GM06990 (cell line): ENCODE measurements at regions not wholly inside any gene's neighbourhood (a gene's known extent, or its start where the extent isn't known, plus 50 kb on each side); places are given as distances from the start of the nearest gene placed in this dataset.

ENCODE experiments used
- DNase-seq: peaks from one replicate; pipeline ENCODE4 v3.0.0-alpha.2; 2011; ENCODE audit not compliant: insufficient read length; ENCODE audit errors: extremely low read depth
- H3K27me3 ChIP-seq: replicated peaks from 2 replicates; pipeline ENCODE4 v1.6.0; 2011; ENCODE audit warnings: low read length; ENCODE audit not compliant: control insufficient read depth, insufficient read depth
- H3K36me3 ChIP-seq: 2 replicates; pipeline ENCODE4 v1.5.1; 2011; ENCODE audit warnings: low read length; ENCODE audit not compliant: control insufficient read depth, insufficient read depth
- H3K4me3 ChIP-seq: replicated peaks from 2 replicates; pipeline ENCODE4 v1.5.1; 2011; ENCODE audit warnings: low read depth, mild to moderate bottlenecking, control low read depth, low read length
- CTCF ChIP-seq: IDR thresholded peaks from 2 replicates; pipeline ENCODE4 v1.5.1; 2011; ENCODE audit warnings: low read length, control low read depth, mild to moderate bottlenecking, inconsistent platforms; ENCODE audit not compliant: insufficient read depth, poor library complexity, severe bottlenecking

GRCh38 chr14:104321802-104322130 is 183.4 kb downstream of the KIF26A start:
- H3K4me3 ChIP-seq, result no peak overlapping the region
- no peaks in the 10 kb centered on the region for H3K36me3 ChIP-seq
- DNase-seq, result no peak
- no peak for TF ChIP-seq CTCF
- no peaks in the 10 kb centered on the region for H3K27me3 ChIP-seq

- no peak for DNase-seq
- no peaks in the 10 kb centered on the region for H3K27me3 ChIP-seq
- no peak for TF ChIP-seq CTCF
- H3K36me3 ChIP-seq, result no peaks in the 10 kb centered on the region
- H3K4me3 ChIP-seq, result no peak overlapping the region
These were observed 184.4 kb downstream of the KIF26A start for GRCh38 chr14:104322531-104323366.

GRCh38 chr14:104323551-104324175 is 185.3 kb downstream of the KIF26A start:
- Histone ChIP-seq H3K27me3 (no peaks in the 10 kb centered on the region), H3K36me3 (no peaks in the 10 kb centered on the region), H3K4me3 (no peak overlapping the region)
- DNase-seq, result no peak
- no peak for TF ChIP-seq CTCF

- Histone ChIP-seq H3K27me3 (no peaks in the 10 kb centered on the region), H3K4me3 (no peak overlapping the region), H3K36me3 (no peaks in the 10 kb centered on the region)
- TF ChIP-seq CTCF, result no peak
- no peak for DNase-seq
These were observed 188.5 kb downstream of the KIF26A start for GRCh38 chr14:104326848-104327247.

GRCh38 chr14:104328607-104329006 is 190.2 kb downstream of the KIF26A start:
- TF ChIP-seq CTCF, result no peak
- no peak for DNase-seq
- H3K4me3 ChIP-seq, result no peak overlapping the region
- no peaks in the 10 kb centered on the region for H3K36me3 ChIP-seq
- H3K27me3 ChIP-seq, result no peaks in the 10 kb centered on the region
